ENCODE measurements at regions not wholly inside any gene's neighbourhood (a gene's known extent, or its start where the extent isn't known, plus 50 kb on each side); places are given as distances from the start of the nearest gene placed in this dataset.

DNA sequence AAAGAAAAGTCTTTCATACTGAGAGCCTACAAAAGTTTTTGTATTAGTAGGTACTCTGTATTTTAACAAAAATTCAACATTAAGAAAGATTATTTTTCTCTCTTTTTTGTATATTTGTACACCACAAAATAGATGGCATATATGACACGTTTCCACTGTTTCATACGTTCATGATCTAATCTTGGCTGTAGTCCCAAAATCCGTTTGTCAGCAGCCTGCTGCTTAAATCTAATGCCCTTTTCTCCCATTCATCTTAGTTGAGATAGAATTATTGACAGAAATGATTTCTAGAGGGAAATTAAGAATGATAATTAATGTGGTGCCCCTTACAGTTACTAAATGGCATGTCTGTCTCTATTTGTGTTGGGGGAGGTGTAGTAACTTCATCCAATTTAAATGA, 140.7 kb upstream of the NOVA1 start:
- Histone ChIP-seq H3K9me3 (no peaks in the 10 kb centered on the region), H3K27ac (no peak overlapping the region), H3K27me3 (no peaks in the 10 kb centered on the region), H3K4me1 (no peaks in the 10 kb centered on the region), H3K4me3 (no peak overlapping the region), H3K36me3 (ENCODE audit: low read depth, missing control alignments) (no peaks in the 10 kb centered on the region)
- no peak for TF ChIP-seq POLR2A (IDR thresholded peaks at IDR 0.05)
- no peak for TF ChIP-seq CTCF (IDR thresholded peaks at IDR 0.05)
- DNase-seq = no peak
- intact Hi-C loops (cut with DNase I; ENCODE audit: low total_unique reads) = no loop called here
- WGBS, 2 donors = 49 to 51% methylated on average over 3 of the region's 3 CpGs

- Histone ChIP-seq H3K4me1 (no peaks in the 10 kb centered on the region), H3K36me3 (ENCODE audit: low read depth, missing control alignments) (no peaks in the 10 kb centered on the region), H3K27ac (no peak overlapping the region), H3K4me3 (no peak overlapping the region), H3K27me3 (no peaks in the 10 kb centered on the region), H3K9me3 (no peaks in the 10 kb centered on the region)
- TF ChIP-seq POLR2A (IDR thresholded peaks at IDR 0.05) (no peak), CTCF (IDR thresholded peaks at IDR 0.05) (no peak)
- intact Hi-C loops (cut with DNase I; ENCODE audit: low total_unique reads) = no loop called here
- no peak for DNase-seq
Measured at GRCh38 chr14:26741711-26742212, 143.9 kb upstream of the NOVA1 start.

GRCh38 chr14:26743284-26743683, 145.5 kb upstream of the NOVA1 start:
- Histone ChIP-seq H3K4me1 (no peaks in the 10 kb centered on the region), H3K27ac (no peak overlapping the region), H3K4me3 (no peak overlapping the region), H3K27me3 (no peaks in the 10 kb centered on the region), H3K9me3 (no peaks in the 10 kb centered on the region), H3K36me3 (ENCODE audit: low read depth, missing control alignments) (no peaks in the 10 kb centered on the region)
- intact Hi-C loops (cut with DNase I; ENCODE audit: low total_unique reads) = no loop called here
- TF ChIP-seq CTCF (IDR thresholded peaks at IDR 0.05) = no peak
- DNase-seq = no peak
- 91 to 95% methylated on average over 2 of the region's 2 CpGs for WGBS, 2 donors

- Histone ChIP-seq H3K27ac (no peak overlapping the region), H3K4me1 (no peaks in the 10 kb centered on the region), H3K9me3 (no peaks in the 10 kb centered on the region), H3K36me3 (ENCODE audit: low read depth, missing control alignments) (no peaks in the 10 kb centered on the region), H3K4me3 (no peak overlapping the region), H3K27me3 (no peaks in the 10 kb centered on the region)
- intact Hi-C loops (cut with DNase I; ENCODE audit: low total_unique reads) = no loop called here
- no peak for TF ChIP-seq CTCF (IDR thresholded peaks at IDR 0.05)
- no peak for TF ChIP-seq POLR2A (IDR thresholded peaks at IDR 0.05)
- 15 to 67% methylated on average over 1 of the region's 1 CpG for WGBS, 2 donors
- no peak for DNase-seq
Measured at GRCh38 chr14:26744903-26745302, 147.1 kb upstream of the NOVA1 start.

DNA sequence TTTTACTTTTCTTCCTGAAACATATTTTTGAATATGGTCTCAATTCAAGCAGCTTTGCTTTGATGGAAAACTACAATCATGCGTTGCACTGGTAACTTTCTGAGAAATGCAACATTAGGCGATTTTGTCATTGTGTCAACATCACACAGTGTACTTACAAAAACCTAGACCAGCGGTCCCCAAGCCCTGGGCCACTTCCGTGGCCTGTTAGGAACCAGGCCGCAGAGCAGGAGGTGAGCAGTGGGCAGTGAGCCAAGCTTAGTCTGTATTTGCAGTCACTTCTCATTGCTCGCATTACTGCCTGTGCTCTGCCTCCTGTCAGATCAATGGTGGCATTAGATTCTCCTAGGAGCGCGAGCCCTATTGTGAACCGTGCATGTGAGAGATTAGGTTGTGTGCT, 163.7 kb upstream of the NOVA1 start:
- Histone ChIP-seq H3K27me3 (no peaks in the 10 kb centered on the region), H3K4me1 (no peaks in the 10 kb centered on the region), H3K9me3 (no peaks in the 10 kb centered on the region), H3K4me3 (no peak overlapping the region), H3K27ac (no peak overlapping the region), H3K36me3 (ENCODE audit: low read depth, missing control alignments) (no peaks in the 10 kb centered on the region)
- 92 to 93% methylated on average over 9 of the region's 9 CpGs for WGBS, 2 donors
- intact Hi-C loops (cut with DNase I; ENCODE audit: low total_unique reads) = no loop called here
- TF ChIP-seq POLR2A (IDR thresholded peaks at IDR 0.05) (no peak), CTCF (IDR thresholded peaks at IDR 0.05) (no peak)
- DNase-seq = no peak
